Esophagus squamous epithelium (tissue), 4 donors: ENCODE measurements at regions not wholly inside any gene's neighbourhood (a gene's known extent, or its start where the extent isn't known, plus 50 kb on each side); places are given as distances from the start of the nearest gene placed in this dataset.

Experiments
- POLR2A ChIP-seq, 4 donors: fragments of 450-650 bp; IDR thresholded peaks; one replicate each; pipeline ENCODE4 v1.6.1; 2017; ENCODE audit warnings: antibody characterized with exemption in 4 of 4, mild to moderate bottlenecking in 4 of 4, moderate library complexity in 3 of 4
- TF ChIP-seq, protein P1 (sequence below), 6 experiments: fragments of 450-650 bp in 4 of 6; fragments of 200-600 bp in 2 of 6; sonication (generic) in 2 of 6; IDR thresholded peaks; one replicate each; pipeline ENCODE4 v1.5.1; 2016 to 2019; ENCODE audit warnings: antibody characterized with exemption in 6 of 6, mild to moderate bottlenecking in 4 of 6, moderate library complexity in 4 of 6

DNA sequence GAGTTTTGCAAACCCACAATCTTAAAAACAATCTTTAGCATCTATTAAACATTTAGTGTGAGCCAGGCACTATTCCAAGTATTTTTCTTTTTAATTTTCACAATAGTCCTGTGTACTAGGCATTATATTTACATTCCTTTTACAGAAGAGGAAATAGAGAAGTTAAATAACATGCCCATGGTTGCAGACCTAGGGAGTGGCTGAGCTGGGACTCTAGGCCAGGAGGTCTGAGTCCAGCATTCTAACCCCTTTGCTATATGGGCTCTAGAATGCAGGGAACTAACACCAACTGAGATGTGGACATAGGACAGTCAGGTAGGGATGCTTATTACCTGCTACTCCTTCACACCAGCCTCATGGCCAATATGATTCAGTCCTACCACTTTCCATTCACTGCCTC, 243.8 kb downstream of the XPNPEP1 start:
- TF ChIP-seq, protein P1, sequence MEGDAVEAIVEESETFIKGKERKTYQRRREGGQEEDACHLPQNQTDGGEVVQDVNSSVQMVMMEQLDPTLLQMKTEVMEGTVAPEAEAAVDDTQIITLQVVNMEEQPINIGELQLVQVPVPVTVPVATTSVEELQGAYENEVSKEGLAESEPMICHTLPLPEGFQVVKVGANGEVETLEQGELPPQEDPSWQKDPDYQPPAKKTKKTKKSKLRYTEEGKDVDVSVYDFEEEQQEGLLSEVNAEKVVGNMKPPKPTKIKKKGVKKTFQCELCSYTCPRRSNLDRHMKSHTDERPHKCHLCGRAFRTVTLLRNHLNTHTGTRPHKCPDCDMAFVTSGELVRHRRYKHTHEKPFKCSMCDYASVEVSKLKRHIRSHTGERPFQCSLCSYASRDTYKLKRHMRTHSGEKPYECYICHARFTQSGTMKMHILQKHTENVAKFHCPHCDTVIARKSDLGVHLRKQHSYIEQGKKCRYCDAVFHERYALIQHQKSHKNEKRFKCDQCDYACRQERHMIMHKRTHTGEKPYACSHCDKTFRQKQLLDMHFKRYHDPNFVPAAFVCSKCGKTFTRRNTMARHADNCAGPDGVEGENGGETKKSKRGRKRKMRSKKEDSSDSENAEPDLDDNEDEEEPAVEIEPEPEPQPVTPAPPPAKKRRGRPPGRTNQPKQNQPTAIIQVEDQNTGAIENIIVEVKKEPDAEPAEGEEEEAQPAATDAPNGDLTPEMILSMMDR (IDR thresholded peaks at IDR 0.05): no peak
- no peak for TF ChIP-seq POLR2A (IDR thresholded peaks at IDR 0.05)
